Keratinocyte (primary cell): ENCODE measurements at regions not wholly inside any gene's neighbourhood (a gene's known extent, or its start where the extent isn't known, plus 50 kb on each side); places are given as distances from the start of the nearest gene placed in this dataset.

Source experiments
- DNase-seq: peaks from one replicate; pipeline ENCODE4 v3.0.0-alpha.2; 2011; ENCODE audit warnings: low read depth, missing footprints, low spot score
- FAIRE-seq: peaks from 2 replicates; lab custom pipeline; 2011; peaks lifted over from hg19 to GRCh38; lab: Jason Lieb, UNC
- H2AFZ ChIP-seq: 2 replicates; pipeline ENCODE4 v1.6.0; 2012; ENCODE audit warnings: low read length, control low read depth, inconsistent platforms; ENCODE audit not compliant: control insufficient read depth
- H3K27ac ChIP-seq: 2 replicates; pipeline ENCODE4 v1.5.1; 2011; ENCODE audit warnings: low read length; ENCODE audit not compliant: control insufficient read depth, insufficient read depth
- H3K27me3 ChIP-seq: 3 replicates; pipeline ENCODE4 v1.6.0; 2011; ENCODE audit warnings: low read length; ENCODE audit not compliant: control insufficient read depth, insufficient read depth; ENCODE audit errors: extremely low read depth
- H3K36me3 ChIP-seq, 2 experiments: 2 replicates in 1 of 2; 3 replicates in 1 of 2; pipeline ENCODE4 v1.5.1; 2011; ENCODE audit warnings: low read length in 2 of 2, mild to moderate bottlenecking in 1 of 2; ENCODE audit not compliant: control insufficient read depth in 2 of 2, insufficient read depth in 2 of 2; ENCODE audit errors: extremely low read depth in 1 of 2
- H3K4me1 ChIP-seq: 3 replicates; pipeline ENCODE4 v1.5.1; 2011; ENCODE audit warnings: low read length; ENCODE audit not compliant: control insufficient read depth, insufficient read depth; ENCODE audit errors: extremely low read depth
- H3K4me2 ChIP-seq: 3 replicates; pipeline ENCODE4 v1.6.0; 2011; ENCODE audit warnings: low read depth, low read length; ENCODE audit not compliant: control insufficient read depth, insufficient read depth; ENCODE audit errors: extremely low read depth
- H3K4me3 ChIP-seq, 3 experiments: fragments of 200-600 bp in 1 of 3; sonication (generic) in 1 of 3; 2 replicates in 2 of 3; 3 replicates in 1 of 3; pipeline ENCODE4 v1.5.1; 2011 to 2016; ENCODE audit warnings: low read length in 3 of 3, mild to moderate bottlenecking in 3 of 3, control low read depth in 2 of 3, inconsistent platforms in 1 of 3, low read depth in 1 of 3, mixed read lengths in 1 of 3, mixed run types in 1 of 3, moderate library complexity in 1 of 3; ENCODE audit not compliant: control insufficient read depth in 2 of 3, insufficient read depth in 2 of 3; ENCODE audit errors: extremely low read depth in 1 of 3
- H3K79me2 ChIP-seq: 2 replicates; pipeline ENCODE4 v1.6.0; 2012; ENCODE audit warnings: low read length; ENCODE audit not compliant: control insufficient read depth, insufficient read depth
- H3K9ac ChIP-seq: 3 replicates; pipeline ENCODE4 v1.6.0; 2011; ENCODE audit warnings: low read length; ENCODE audit not compliant: control insufficient read depth, insufficient read depth; ENCODE audit errors: extremely low read depth
- H3K9me1 ChIP-seq: 3 replicates; pipeline ENCODE4 v1.6.0; 2011; ENCODE audit warnings: low read length; ENCODE audit not compliant: control insufficient read depth, insufficient read depth; ENCODE audit errors: extremely low read depth
- H3K9me3 ChIP-seq: 2 replicates; pipeline ENCODE4 v1.5.1; 2012; ENCODE audit warnings: low read depth, low read length; ENCODE audit not compliant: control insufficient read depth
- H4K20me1 ChIP-seq: 3 replicates; pipeline ENCODE4 v1.6.0; 2011; ENCODE audit warnings: low read length; ENCODE audit not compliant: control insufficient read depth, insufficient read depth; ENCODE audit errors: extremely low read depth
- EZH2 ChIP-seq: IDR thresholded peaks from one replicate; pipeline ENCODE4 v1.6.1; 2012; ENCODE audit warnings: inconsistent platforms, mild to moderate bottlenecking, low read length, moderate library complexity
- dilution Hi-C: fragments of 300-500 bp; cut with MboI; formaldehyde crosslinking; loops from one replicate; pipeline ENCODE4 v1.7.0; 2020; ENCODE audit warnings: low sequenced_read_pairs; ENCODE audit not compliant: extremely low pct_ligation_motif_present
- TF ChIP-seq, protein P1 (sequence below), 3 experiments: IDR thresholded peaks in 1 of 3; conservative IDR thresholded peaks in 1 of 3; optimal IDR thresholded peaks in 1 of 3; 2 replicates in 2 of 3; 3 replicates in 1 of 3; pipeline versions ENCODE3 to v1.5.1; 2011; ENCODE audit warnings: low read length in 3 of 3, mild to moderate bottlenecking in 3 of 3, moderate library complexity in 2 of 3, control low read depth in 1 of 3, inconsistent platforms in 1 of 3; ENCODE audit not compliant: insufficient read depth in 2 of 3; ENCODE audit errors: extremely low read depth in 1 of 3

DNA sequence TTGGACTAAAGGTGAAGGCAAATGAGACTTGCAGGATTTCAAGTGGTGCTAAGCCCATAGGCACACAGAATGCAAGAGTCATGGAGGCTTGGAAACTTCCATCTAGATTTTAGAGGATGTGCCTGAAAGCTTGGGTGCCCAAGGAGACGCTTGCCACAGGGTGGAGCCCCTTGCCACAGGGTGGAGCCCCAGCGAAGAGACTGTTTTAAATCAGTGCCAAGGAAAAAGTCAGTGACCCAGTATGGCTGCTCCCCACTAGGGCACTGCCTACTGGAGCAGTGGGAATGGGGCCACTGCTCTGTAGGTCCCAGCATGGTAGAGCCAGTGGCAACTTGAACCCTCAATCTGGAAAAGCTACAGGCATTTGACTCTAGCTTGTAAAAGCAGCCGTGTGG is 794.2 kb upstream of the LCORL start:
- Histone ChIP-seq H3K4me2 (no peak overlapping the region), H3K4me1 (no peaks in the 10 kb centered on the region), H3K9me1 (no peaks in the 10 kb centered on the region), H3K9me3 (no peaks in the 10 kb centered on the region), H3K27me3 (no peaks in the 10 kb centered on the region), H3K36me3 (no peaks in the 10 kb centered on the region), H4K20me1 (no peaks in the 10 kb centered on the region), H3K4me3 (no peak overlapping the region), H2AFZ (no peak overlapping the region), H3K27ac (no peak overlapping the region), H3K9ac (no peak overlapping the region), H3K79me2 (no peaks in the 10 kb centered on the region)
- no peak for TF ChIP-seq EZH2
- TF ChIP-seq, protein P1, sequence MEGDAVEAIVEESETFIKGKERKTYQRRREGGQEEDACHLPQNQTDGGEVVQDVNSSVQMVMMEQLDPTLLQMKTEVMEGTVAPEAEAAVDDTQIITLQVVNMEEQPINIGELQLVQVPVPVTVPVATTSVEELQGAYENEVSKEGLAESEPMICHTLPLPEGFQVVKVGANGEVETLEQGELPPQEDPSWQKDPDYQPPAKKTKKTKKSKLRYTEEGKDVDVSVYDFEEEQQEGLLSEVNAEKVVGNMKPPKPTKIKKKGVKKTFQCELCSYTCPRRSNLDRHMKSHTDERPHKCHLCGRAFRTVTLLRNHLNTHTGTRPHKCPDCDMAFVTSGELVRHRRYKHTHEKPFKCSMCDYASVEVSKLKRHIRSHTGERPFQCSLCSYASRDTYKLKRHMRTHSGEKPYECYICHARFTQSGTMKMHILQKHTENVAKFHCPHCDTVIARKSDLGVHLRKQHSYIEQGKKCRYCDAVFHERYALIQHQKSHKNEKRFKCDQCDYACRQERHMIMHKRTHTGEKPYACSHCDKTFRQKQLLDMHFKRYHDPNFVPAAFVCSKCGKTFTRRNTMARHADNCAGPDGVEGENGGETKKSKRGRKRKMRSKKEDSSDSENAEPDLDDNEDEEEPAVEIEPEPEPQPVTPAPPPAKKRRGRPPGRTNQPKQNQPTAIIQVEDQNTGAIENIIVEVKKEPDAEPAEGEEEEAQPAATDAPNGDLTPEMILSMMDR (optimal IDR thresholded peaks at IDR 0.05 in 1 of 3, IDR thresholded peaks at IDR 0.05 in 1 of 3, conservative IDR thresholded peaks at IDR 0.05 in 1 of 3; ENCODE audit: extremely low read depth in 1 of 3, insufficient read depth in 2 of 3, low read length in 3 of 3) = no peak
- DNase-seq (no peak), FAIRE-seq (no peak)
- dilution Hi-C loops = no loop called here

DNA sequence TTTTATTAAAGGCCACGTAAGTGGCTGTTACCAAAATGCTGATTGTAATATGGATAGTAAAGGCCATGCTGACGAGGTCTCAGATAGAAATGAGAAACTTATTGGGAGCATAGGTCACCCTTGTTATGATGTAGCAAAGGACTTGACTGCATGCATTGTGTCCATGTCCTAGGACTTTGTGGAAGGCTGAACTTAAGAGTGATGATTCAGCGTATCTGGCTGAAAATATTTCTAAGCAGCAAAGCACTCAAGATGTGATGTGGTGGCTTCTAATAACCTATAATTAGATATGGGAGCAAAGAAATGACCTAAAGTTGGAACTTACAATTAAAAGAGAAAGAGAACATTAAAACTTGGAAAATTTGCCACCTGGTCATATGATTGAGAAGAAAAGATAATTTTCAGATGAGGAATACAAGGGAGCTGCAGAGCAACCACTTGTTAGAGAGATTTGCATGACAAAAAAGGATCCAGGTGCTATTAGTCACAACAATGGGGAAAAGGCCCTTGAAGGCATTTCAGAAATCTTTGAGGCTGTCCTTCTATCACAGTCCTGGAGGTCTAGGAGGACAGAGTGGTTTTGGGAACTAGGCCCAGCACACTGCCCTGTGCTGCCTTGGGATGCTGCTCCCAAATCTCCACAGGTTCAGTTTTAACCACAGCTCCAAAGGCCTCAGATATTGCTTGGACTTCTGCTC is 793.7 kb upstream of the LCORL start:
- no peaks in the 10 kb centered on the region for H3K79me2 ChIP-seq
- no peak overlapping the region for H3K9ac ChIP-seq
- no peaks in the 10 kb centered on the region for H3K27me3 ChIP-seq
- FAIRE-seq (no peak), DNase-seq (no peak)
- TF ChIP-seq EZH2 = no peak
- TF ChIP-seq, protein P1 (optimal IDR thresholded peaks at IDR 0.05 in 1 of 3, IDR thresholded peaks at IDR 0.05 in 1 of 3, conservative IDR thresholded peaks at IDR 0.05 in 1 of 3; ENCODE audit: extremely low read depth in 1 of 3, insufficient read depth in 2 of 3, low read length in 3 of 3) = no peak
- dilution Hi-C loops = no loop called here
- H3K4me2 ChIP-seq = no peak overlapping the region
- no peaks in the 10 kb centered on the region for H3K4me1 ChIP-seq
- no peak overlapping the region for H2AFZ ChIP-seq
- H3K27ac ChIP-seq = no peak overlapping the region
- no peak overlapping the region for H3K4me3 ChIP-seq
- no peaks in the 10 kb centered on the region for H4K20me1 ChIP-seq
- no peaks in the 10 kb centered on the region for H3K9me1 ChIP-seq
- H3K36me3 ChIP-seq = no peaks in the 10 kb centered on the region
- no peaks in the 10 kb centered on the region for H3K9me3 ChIP-seq
